Right renal pelvis (tissue), 4 donors: ENCODE measurements at regions not wholly inside any gene's neighbourhood (a gene's known extent, or its start where the extent isn't known, plus 50 kb on each side); places are given as distances from the start of the nearest gene placed in this dataset.

ENCODE experiments used
- DNase-seq, 4 donors: peaks; one replicate each; pipeline ENCODE4 v3.0.0-alpha.2; 2013; ENCODE audit warnings: low read depth in 4 of 4, low spot score in 3 of 4, missing footprints in 1 of 4

- DNase-seq = no peak
Measured at GRCh38 chr11:32161293-32161692, 70.4 kb downstream of the RCN1 start.

- DNase-seq = no peak
Measured at GRCh38 chr11:32162351-32162750, 71.5 kb downstream of the RCN1 start.

GRCh38 chr11:32162906-32163305 is 72.0 kb downstream of the RCN1 start:
- DNase-seq = no peak

GRCh38 chr11:32163557-32163956 is 72.7 kb downstream of the RCN1 start:
- DNase-seq = no peak

GRCh38 chr11:32164836-32165235 is 74.0 kb downstream of the RCN1 start:
- DNase-seq = no peak

- no peak for DNase-seq
Measured at GRCh38 chr11:32168924-32169323, 78.0 kb downstream of the RCN1 start.

- no peak for DNase-seq
Measured at GRCh38 chr11:32171445-32171844, 80.6 kb downstream of the RCN1 start.

- DNase-seq = no peak
Measured at GRCh38 chr11:32172041-32172847, 81.4 kb downstream of the RCN1 start.

GRCh38 chr11:32172848-32173834 is 82.3 kb downstream of the RCN1 start:
- DNase-seq = peak; percentile 26 to 51 (median 40)

GRCh38 chr11:32173977-32174376 is 83.1 kb downstream of the RCN1 start:
- no peak for DNase-seq

- DNase-seq = peak; percentile 74 to 81 (median 78)
Measured at GRCh38 chr11:32176223-32176934, 85.5 kb downstream of the RCN1 start.

GRCh38 chr11:32178692-32179091 is 87.8 kb downstream of the RCN1 start:
- no peak for DNase-seq

GRCh38 chr11:32183512-32183911 is 92.6 kb downstream of the RCN1 start:
- DNase-seq = no peak

- no peak for DNase-seq
Measured at GRCh38 chr11:32184041-32184722, 93.3 kb downstream of the RCN1 start.

GRCh38 chr11:32184723-32185376 is 94.0 kb downstream of the RCN1 start:
- DNase-seq = no peak

GRCh38 chr11:32186118-32186517 is 95.2 kb downstream of the RCN1 start:
- DNase-seq = no peak

GRCh38 chr11:32187111-32187510 is 96.2 kb downstream of the RCN1 start:
- DNase-seq = no peak

GRCh38 chr11:32188785-32189184 is 97.9 kb downstream of the RCN1 start:
- no peak for DNase-seq

- no peak for DNase-seq
Measured at GRCh38 chr11:32196137-32196536, 105.3 kb downstream of the RCN1 start.

- no peak for DNase-seq
Measured at GRCh38 chr11:32198053-32198452, 107.2 kb downstream of the RCN1 start.
